ENCODE measurements at regions not wholly inside any gene's neighbourhood (a gene's known extent, or its start where the extent isn't known, plus 50 kb on each side); places are given as distances from the start of the nearest gene placed in this dataset.

GRCh38 chr22:49689858-49690257 is 137.8 kb downstream of the BRD1 start:
- no TSS peak for BruUV-seq (replicated peaks)
- CTCF ChIA-PET, result no interaction called here
- H3K9me3 ChIP-seq (ENCODE audit: control insufficient read depth, insufficient read depth, low read depth, low read length), result no peaks in the 10 kb centered on the region

GRCh38 chr22:49689255-49689770 is 138.4 kb downstream of the BRD1 start:
- Histone ChIP-seq H3K27ac (ENCODE audit: low read length) (no peak overlapping the region), H3K4me1 (ENCODE audit: control insufficient read depth, insufficient read depth, low read length) (no peaks in the 10 kb centered on the region), H3K4me3 (ENCODE audit: low read depth in 2 of 2, low read length in 2 of 2) (no peak overlapping the region), H3K27me3 (ENCODE audit: control insufficient read depth, insufficient read depth, low read length) (no peaks in the 10 kb centered on the region; the same call in 1 of the 2 replicates), H3K9me3 (ENCODE audit: control insufficient read depth, insufficient read depth, low read depth, low read length) (no peaks in the 10 kb centered on the region), H3K36me3 (ENCODE audit: control insufficient read depth, insufficient read depth, low read length) (no peaks in the 10 kb centered on the region)
- in situ Hi-C loops (cut with HindIII; ENCODE audit: low pct_unique_long_range_greater_than_20kb, low sequenced_read_pairs), result no loop called here
- intact Hi-C loops (cut with micrococcal nuclease; ENCODE audit: unreplicated experiment), result no loop called here
- POLR2A ChIA-PET, result no interaction called here
- ATAC-seq (no peak), DNase-seq (ENCODE audit: low read depth, low spot score) (no peak)
- CTCF ChIA-PET, result no interaction called here
- no TSS peak for BruUV-seq (replicated peaks)
- TF ChIP-seq REST (IDR thresholded peaks at IDR 0.05; ENCODE audit: insufficient read depth in 1 of 2, low read depth in 2 of 2, low read length in 1 of 2), result no peak
- no peak for TF ChIP-seq CTCF (IDR thresholded peaks at IDR 0.05)
- TF ChIP-seq TCF7L2 (IDR thresholded peaks at IDR 0.05; ENCODE audit: low read depth, low read length), result no peak

More at GRCh38 chr22:49689858-49690257, 137.8 kb downstream of the BRD1 start:
- H3K4me3 ChIP-seq (ENCODE audit: low read depth in 2 of 2, low read length in 2 of 2), result no peak overlapping the region
- H3K4me1 ChIP-seq (ENCODE audit: control insufficient read depth, insufficient read depth, low read length), result no peaks in the 10 kb centered on the region
- H3K27ac ChIP-seq (ENCODE audit: low read length), result no peak overlapping the region
- DNase-seq (ENCODE audit: low read depth, low spot score) (no peak), ATAC-seq (no peak)
- intact Hi-C loops (cut with micrococcal nuclease; ENCODE audit: unreplicated experiment), result no loop called here
- H3K27me3 ChIP-seq (ENCODE audit: control insufficient read depth, insufficient read depth, low read length), result no peaks in the 10 kb centered on the region; the same call in 1 of the 2 replicates
- in situ Hi-C loops (cut with HindIII; ENCODE audit: low pct_unique_long_range_greater_than_20kb, low sequenced_read_pairs), result no loop called here
- no peaks in the 10 kb centered on the region for H3K36me3 ChIP-seq (ENCODE audit: control insufficient read depth, insufficient read depth, low read length)
- POLR2A ChIA-PET, result no interaction called here
- TF ChIP-seq POLR2AphosphoS5 (IDR thresholded peaks at IDR 0.05; ENCODE audit: low read depth, low read length), result no peak

GRCh38 chr22:49688516-49689254 is 139.0 kb downstream of the BRD1 start:
- Histone ChIP-seq H3K4me1 (ENCODE audit: control insufficient read depth, insufficient read depth, low read length) (no peaks in the 10 kb centered on the region), H3K27me3 (ENCODE audit: control insufficient read depth, insufficient read depth, low read length) (peaks cover 2% of the 10 kb centered on the region; the same call in 1 of the 2 replicates), H3K4me3 (ENCODE audit: low read depth in 2 of 2, low read length in 2 of 2) (no peak overlapping the region), H3K27ac (ENCODE audit: low read length) (no peak overlapping the region), H3K36me3 (ENCODE audit: control insufficient read depth, insufficient read depth, low read length) (no peaks in the 10 kb centered on the region), H3K9me3 (ENCODE audit: control insufficient read depth, insufficient read depth, low read depth, low read length) (no peaks in the 10 kb centered on the region)
- in situ Hi-C loops (cut with HindIII; ENCODE audit: low pct_unique_long_range_greater_than_20kb, low sequenced_read_pairs) (no loop called here), intact Hi-C loops (cut with micrococcal nuclease; ENCODE audit: unreplicated experiment) (no loop called here)
- no peak for ATAC-seq
- TF ChIP-seq POLR2AphosphoS5 (IDR thresholded peaks at IDR 0.05; ENCODE audit: low read depth, low read length), result no peak
- BruUV-seq (replicated peaks), result no TSS peak
- no peak for DNase-seq (ENCODE audit: low read depth, low spot score)
- POLR2A ChIA-PET, result no interaction called here
- CTCF ChIA-PET, result no interaction called here

Measured in Panc1 (cell line).